Panc1 (cell line): ENCODE measurements at regions not wholly inside any gene's neighbourhood (a gene's known extent, or its start where the extent isn't known, plus 50 kb on each side); places are given as distances from the start of the nearest gene placed in this dataset.

Experiments used
- ATAC-seq: fragments of 200-7000 bp; cut with Tn5 transposase; 2 replicates; pipeline ENCODE4 v1.9.1; 2020; ENCODE audit warnings: mild to moderate bottlenecking, moderate library complexity
- BruUV-seq: library from RNA; stranded (reverse); fragments of 400-500 nt; replicated peaks from 2 replicates; lab custom pipeline; 2021; lab: Mats Ljungman, UMichigan
- CTCF ChIA-PET: fragments of 300-600 bp; sonication (Branson Sonifier 250); formaldehyde crosslinking; loops from one replicate; lab custom pipeline; 2022; ENCODE audit warnings: antibody characterized with exemption; lab: Charles Lee
- POLR2A ChIA-PET: fragments of 300-600 bp; sonication (Branson Sonifier 250); formaldehyde crosslinking; loops from one replicate; lab custom pipeline; 2022; ENCODE audit warnings: antibody characterized with exemption; lab: Charles Lee
- DNase-seq: peaks from one replicate; pipeline ENCODE4 v3.0.0-alpha.2; 2010; ENCODE audit warnings: low read depth, low spot score
- H3K27ac ChIP-seq: 2 replicates; pipeline ENCODE4 v1.5.1; 2011; ENCODE audit warnings: mild to moderate bottlenecking, low read length, inconsistent platforms
- H3K27me3 ChIP-seq: fragments of 200-500 bp; sonication (Bioruptor generic); 2 replicates; pipeline ENCODE4 v1.6.0; 2014; ENCODE audit warnings: low read length, inconsistent platforms; ENCODE audit not compliant: control insufficient read depth, insufficient read depth
- H3K36me3 ChIP-seq: fragments of 200-500 bp; sonication (Bioruptor generic); 2 replicates; pipeline ENCODE4 v1.5.1; 2014; ENCODE audit warnings: inconsistent platforms, mild to moderate bottlenecking, low read length, moderate library complexity; ENCODE audit not compliant: control insufficient read depth, insufficient read depth
- H3K4me1 ChIP-seq: 2 replicates; pipeline ENCODE4 v1.5.1; 2011; ENCODE audit warnings: inconsistent platforms, mild to moderate bottlenecking, low read length, moderate library complexity; ENCODE audit not compliant: control insufficient read depth, insufficient read depth
- H3K4me3 ChIP-seq, 2 experiments: 2 replicates each; pipeline ENCODE4 v1.5.1; 2011 to 2012; ENCODE audit warnings: low read depth in 2 of 2, low read length in 2 of 2, mild to moderate bottlenecking in 2 of 2, inconsistent platforms in 1 of 2, moderate library complexity in 1 of 2
- H3K9me3 ChIP-seq: fragments of 200-500 bp; sonication (Bioruptor generic); 2 replicates; pipeline ENCODE4 v1.5.1; 2014; ENCODE audit warnings: low read depth, mild to moderate bottlenecking, inconsistent platforms, low read length, moderate library complexity; ENCODE audit not compliant: control insufficient read depth, insufficient read depth
- POLR2AphosphoS5 ChIP-seq: IDR thresholded peaks from 2 replicates; pipeline ENCODE4 v1.6.1; 2012; ENCODE audit warnings: mild to moderate bottlenecking, low read depth, low read length, moderate library complexity
- SIN3A ChIP-seq: IDR thresholded peaks from 2 replicates; pipeline ENCODE4 v1.6.1; 2012; ENCODE audit warnings: low read depth, mild to moderate bottlenecking, low read length, moderate library complexity, borderline replicate concordance; ENCODE audit not compliant: insufficient read depth
- TCF7L2 ChIP-seq: IDR thresholded peaks from 2 replicates; pipeline ENCODE4 v1.6.1; 2011; ENCODE audit warnings: mild to moderate bottlenecking, low read depth, low read length, inconsistent platforms
- in situ Hi-C: cut with HindIII; loops from 2 replicates; pipeline ENCODE4 v1.10.0; 2016; ENCODE audit warnings: low sequenced_read_pairs, low pct_unique_long_range_greater_than_20kb
- intact Hi-C: fragments of 100-400 bp; cut with micrococcal nuclease; formaldehyde crosslinking; loops from one replicate; pipeline ENCODE4 v1.10.0; 2022; ENCODE audit not compliant: unreplicated experiment
- TF ChIP-seq, protein P1 (sequence below): fragments of 450-650 bp; IDR thresholded peaks from 2 replicates; pipeline ENCODE4 v1.5.1; 2017; ENCODE audit warnings: mild to moderate bottlenecking
- TF ChIP-seq, protein P2 (sequence below), 2 experiments: IDR thresholded peaks; 2 replicates each; pipeline ENCODE4 v1.6.1; 2011 to 2012; ENCODE audit warnings: low read depth in 2 of 2, control low read depth in 1 of 2, low read length in 1 of 2, mild to moderate bottlenecking in 1 of 2, moderate library complexity in 1 of 2; ENCODE audit not compliant: insufficient read depth in 1 of 2

GRCh38 chrX:7787714-7788113, 55.3 kb upstream of the VCX start:
- in situ Hi-C loops = no loop called here
- H3K4me3 ChIP-seq = no peak overlapping the region
- ChIA-PET POLR2A (no interaction called here), CTCF (no interaction called here)
- no peaks in the 10 kb centered on the region for H3K36me3 ChIP-seq
- no peaks in the 10 kb centered on the region for H3K27me3 ChIP-seq
- DNase-seq (no peak), ATAC-seq (no peak)
- H3K9me3 ChIP-seq = no peaks in the 10 kb centered on the region
- TF ChIP-seq, protein P1, sequence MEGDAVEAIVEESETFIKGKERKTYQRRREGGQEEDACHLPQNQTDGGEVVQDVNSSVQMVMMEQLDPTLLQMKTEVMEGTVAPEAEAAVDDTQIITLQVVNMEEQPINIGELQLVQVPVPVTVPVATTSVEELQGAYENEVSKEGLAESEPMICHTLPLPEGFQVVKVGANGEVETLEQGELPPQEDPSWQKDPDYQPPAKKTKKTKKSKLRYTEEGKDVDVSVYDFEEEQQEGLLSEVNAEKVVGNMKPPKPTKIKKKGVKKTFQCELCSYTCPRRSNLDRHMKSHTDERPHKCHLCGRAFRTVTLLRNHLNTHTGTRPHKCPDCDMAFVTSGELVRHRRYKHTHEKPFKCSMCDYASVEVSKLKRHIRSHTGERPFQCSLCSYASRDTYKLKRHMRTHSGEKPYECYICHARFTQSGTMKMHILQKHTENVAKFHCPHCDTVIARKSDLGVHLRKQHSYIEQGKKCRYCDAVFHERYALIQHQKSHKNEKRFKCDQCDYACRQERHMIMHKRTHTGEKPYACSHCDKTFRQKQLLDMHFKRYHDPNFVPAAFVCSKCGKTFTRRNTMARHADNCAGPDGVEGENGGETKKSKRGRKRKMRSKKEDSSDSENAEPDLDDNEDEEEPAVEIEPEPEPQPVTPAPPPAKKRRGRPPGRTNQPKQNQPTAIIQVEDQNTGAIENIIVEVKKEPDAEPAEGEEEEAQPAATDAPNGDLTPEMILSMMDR = no peak
- no peak for TF ChIP-seq POLR2AphosphoS5
- no peak for TF ChIP-seq SIN3A
- TF ChIP-seq TCF7L2 = no peak
- TF ChIP-seq, protein P2, sequence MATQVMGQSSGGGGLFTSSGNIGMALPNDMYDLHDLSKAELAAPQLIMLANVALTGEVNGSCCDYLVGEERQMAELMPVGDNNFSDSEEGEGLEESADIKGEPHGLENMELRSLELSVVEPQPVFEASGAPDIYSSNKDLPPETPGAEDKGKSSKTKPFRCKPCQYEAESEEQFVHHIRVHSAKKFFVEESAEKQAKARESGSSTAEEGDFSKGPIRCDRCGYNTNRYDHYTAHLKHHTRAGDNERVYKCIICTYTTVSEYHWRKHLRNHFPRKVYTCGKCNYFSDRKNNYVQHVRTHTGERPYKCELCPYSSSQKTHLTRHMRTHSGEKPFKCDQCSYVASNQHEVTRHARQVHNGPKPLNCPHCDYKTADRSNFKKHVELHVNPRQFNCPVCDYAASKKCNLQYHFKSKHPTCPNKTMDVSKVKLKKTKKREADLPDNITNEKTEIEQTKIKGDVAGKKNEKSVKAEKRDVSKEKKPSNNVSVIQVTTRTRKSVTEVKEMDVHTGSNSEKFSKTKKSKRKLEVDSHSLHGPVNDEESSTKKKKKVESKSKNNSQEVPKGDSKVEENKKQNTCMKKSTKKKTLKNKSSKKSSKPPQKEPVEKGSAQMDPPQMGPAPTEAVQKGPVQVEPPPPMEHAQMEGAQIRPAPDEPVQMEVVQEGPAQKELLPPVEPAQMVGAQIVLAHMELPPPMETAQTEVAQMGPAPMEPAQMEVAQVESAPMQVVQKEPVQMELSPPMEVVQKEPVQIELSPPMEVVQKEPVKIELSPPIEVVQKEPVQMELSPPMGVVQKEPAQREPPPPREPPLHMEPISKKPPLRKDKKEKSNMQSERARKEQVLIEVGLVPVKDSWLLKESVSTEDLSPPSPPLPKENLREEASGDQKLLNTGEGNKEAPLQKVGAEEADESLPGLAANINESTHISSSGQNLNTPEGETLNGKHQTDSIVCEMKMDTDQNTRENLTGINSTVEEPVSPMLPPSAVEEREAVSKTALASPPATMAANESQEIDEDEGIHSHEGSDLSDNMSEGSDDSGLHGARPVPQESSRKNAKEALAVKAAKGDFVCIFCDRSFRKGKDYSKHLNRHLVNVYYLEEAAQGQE (IDR thresholded peaks at IDR 0.05; ENCODE audit: insufficient read depth in 1 of 2, low read depth in 2 of 2, low read length in 1 of 2) = no peak
- H3K4me1 ChIP-seq = no peaks in the 10 kb centered on the region
- intact Hi-C loops = no loop called here
- no TSS peak for BruUV-seq
- no peak overlapping the region for H3K27ac ChIP-seq

GRCh38 chrX:7784580-7784979, 58.4 kb upstream of the VCX start:
- Histone ChIP-seq H3K4me3 (no peak overlapping the region), H3K36me3 (no peaks in the 10 kb centered on the region), H3K27me3 (no peaks in the 10 kb centered on the region), H3K9me3 (no peaks in the 10 kb centered on the region), H3K27ac (no peak overlapping the region), H3K4me1 (no peaks in the 10 kb centered on the region)
- CTCF ChIA-PET = no interaction called here
- TF ChIP-seq, protein P1 = no peak
- TF ChIP-seq, protein P2 (IDR thresholded peaks at IDR 0.05; ENCODE audit: insufficient read depth in 1 of 2, low read depth in 2 of 2, low read length in 1 of 2) = no peak
- TF ChIP-seq TCF7L2 (no peak), POLR2AphosphoS5 (no peak), SIN3A (no peak)
- ATAC-seq = no peak
- in situ Hi-C loops = no loop called here
- DNase-seq = no peak
- POLR2A ChIA-PET = no interaction called here
- no TSS peak for BruUV-seq
- intact Hi-C loops = no loop called here
